ENCODE measurements at regions not wholly inside any gene's neighbourhood (a gene's known extent, or its start where the extent isn't known, plus 50 kb on each side); places are given as distances from the start of the nearest gene placed in this dataset.
A peak's percentile ranks its signal among the peaks of the same experiment; 100 is the strongest.
"Not testable (repeated sequence)": the region's sequence is repeated elsewhere in the genome, so short reads cannot be mapped to it uniquely, and the experiment has no call there.

DNA sequence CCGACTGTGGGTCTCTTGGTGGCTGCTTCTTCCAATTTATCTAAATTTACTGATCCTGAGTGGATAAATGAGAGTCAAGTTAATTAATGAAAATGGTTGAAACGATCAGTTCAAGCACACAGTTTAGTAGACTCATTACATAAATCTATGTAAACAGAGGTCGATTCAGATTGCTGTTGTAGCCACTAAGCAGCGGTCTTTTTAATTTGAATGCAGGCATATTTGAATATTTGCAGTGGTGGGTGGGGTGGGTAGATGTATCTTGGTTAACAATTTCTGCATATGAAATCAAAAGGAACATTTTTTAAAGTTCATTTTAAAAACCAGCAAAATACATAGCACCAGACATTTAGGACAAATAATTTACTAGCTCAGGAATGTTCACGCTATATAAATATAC, 325.9 kb downstream of the KLF12 start:
- DNase-seq (ENCODE audit: low read depth in 2 of 2), result no peak

GRCh38 chr13:73805326-73805958, 328.8 kb downstream of the KLF12 start:
- DNase-seq (ENCODE audit: low read depth in 2 of 2), result not testable (repeated sequence)

GRCh38 chr13:73803997-73804396, 330.2 kb downstream of the KLF12 start:
- no peak for DNase-seq (ENCODE audit: low read depth in 2 of 2)

GRCh38 chr13:73800011-73800410, 334.2 kb downstream of the KLF12 start:
- DNase-seq (ENCODE audit: low read depth in 2 of 2), result no peak

GRCh38 chr13:73794755-73795154, 339.4 kb downstream of the KLF12 start:
- DNase-seq (ENCODE audit: low read depth in 2 of 2), result no peak

DNA sequence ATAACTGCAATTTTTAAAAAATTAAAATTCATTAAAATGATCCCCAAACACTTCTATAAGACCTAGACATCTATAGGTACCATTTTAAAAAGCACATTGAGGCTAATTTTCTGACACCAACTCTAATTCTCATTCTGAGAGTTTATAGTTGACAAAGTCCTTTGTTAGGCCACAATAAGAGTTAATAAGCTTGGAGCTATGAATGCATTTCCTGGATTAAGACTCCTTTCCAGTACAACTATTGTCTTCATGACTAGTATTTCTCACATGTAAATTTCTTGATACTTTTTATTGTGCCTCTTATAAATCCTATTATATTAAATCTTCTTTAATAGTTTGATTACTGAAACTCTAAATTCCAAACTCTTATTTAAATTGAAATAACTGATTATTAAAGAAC, 340.8 kb downstream of the KLF12 start:
- no peak for DNase-seq (ENCODE audit: low read depth in 2 of 2)

DNA sequence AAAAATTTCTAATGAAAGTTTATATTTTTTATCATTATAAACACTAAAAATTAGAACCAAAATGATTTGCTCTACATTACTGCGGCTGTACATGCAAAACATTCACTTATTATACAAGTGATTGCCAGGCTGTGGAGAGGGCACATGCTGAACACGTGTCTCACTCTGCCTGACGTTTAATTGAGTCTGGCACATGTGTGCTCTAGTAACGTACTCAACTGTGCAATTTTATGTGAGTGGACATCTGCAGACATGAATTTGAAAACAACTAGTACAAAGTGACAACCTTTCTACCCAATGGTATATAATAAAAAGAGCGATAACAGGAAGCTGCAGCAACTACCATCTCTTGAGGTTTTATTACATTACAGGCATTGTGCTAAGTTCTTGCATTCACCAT, 341.4 kb downstream of the KLF12 start:
- no peak for DNase-seq (ENCODE audit: low read depth in 2 of 2)

GRCh38 chr13:73782450-73783449, 351.5 kb downstream of the KLF12 start:
- DNase-seq (ENCODE audit: low read depth in 2 of 2), result no peak

DNA sequence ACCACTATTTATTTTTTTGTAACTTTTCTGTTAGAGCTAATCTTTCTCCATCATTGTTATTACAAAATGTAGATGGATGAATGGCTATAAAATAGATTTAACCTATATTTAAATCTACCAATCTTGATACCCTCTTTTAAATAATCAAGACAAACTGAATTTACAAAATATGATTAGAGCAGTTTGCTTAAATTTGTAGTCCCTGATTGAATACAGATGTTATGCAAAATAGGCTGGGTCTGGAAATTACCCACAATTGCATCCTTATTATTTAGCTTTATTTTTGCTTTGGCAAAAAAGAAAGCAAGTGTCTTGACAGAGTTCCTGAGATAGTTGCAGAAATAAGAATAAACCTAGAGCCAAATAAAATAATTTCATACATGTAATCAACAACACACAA, 352.8 kb downstream of the KLF12 start:
- no peak for DNase-seq (ENCODE audit: low read depth in 2 of 2)

- no peak for DNase-seq (ENCODE audit: low read depth in 2 of 2)
Measured at GRCh38 chr13:73779881-73780280, 354.3 kb downstream of the KLF12 start.

- no peak for DNase-seq (ENCODE audit: low read depth in 2 of 2)
Measured at GRCh38 chr13:73778242-73778864, 355.9 kb downstream of the KLF12 start.

GRCh38 chr13:73777134-73777533, 357.1 kb downstream of the KLF12 start:
- DNase-seq (ENCODE audit: low read depth in 2 of 2), result no peak

- no peak for DNase-seq (ENCODE audit: low read depth in 2 of 2)
Measured at GRCh38 chr13:73776151-73776785, 357.9 kb downstream of the KLF12 start.

GRCh38 chr13:73773168-73773549, 361.0 kb downstream of the KLF12 start:
- DNase-seq (ENCODE audit: low read depth in 2 of 2), result no peak

GRCh38 chr13:73772449-73773167, 361.6 kb downstream of the KLF12 start:
- no peak for DNase-seq (ENCODE audit: low read depth in 2 of 2)

GRCh38 chr13:73767747-73768315, 366.4 kb downstream of the KLF12 start:
- no peak for DNase-seq (ENCODE audit: low read depth in 2 of 2)

DNA sequence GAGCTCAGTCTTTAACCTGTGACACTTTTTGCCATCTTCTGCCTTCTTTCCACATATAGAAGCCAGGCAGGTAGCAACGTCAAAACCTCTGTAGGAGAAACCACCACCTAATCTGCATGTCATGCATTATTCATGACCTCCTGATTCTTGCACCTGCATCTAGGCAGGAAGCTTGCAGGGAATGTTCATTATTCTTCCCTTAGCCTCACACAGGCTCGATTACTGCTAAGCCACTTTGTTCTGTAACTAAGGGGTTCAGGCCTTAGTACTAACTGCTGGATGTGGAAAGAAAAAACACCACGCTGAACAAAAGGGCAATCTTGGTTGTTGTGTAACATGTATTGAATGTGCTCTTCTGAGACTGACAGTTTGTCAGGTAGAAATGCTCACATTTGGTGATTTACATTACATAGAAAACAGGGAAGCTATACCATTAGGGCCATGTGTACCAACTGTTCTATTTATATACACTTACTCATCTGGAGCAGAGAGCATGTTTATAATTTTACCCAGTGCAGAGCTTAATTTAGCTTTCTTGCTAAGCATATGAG, 366.9 kb downstream of the KLF12 start:
- DNase-seq (ENCODE audit: low read depth in 2 of 2), result no peak

DNA sequence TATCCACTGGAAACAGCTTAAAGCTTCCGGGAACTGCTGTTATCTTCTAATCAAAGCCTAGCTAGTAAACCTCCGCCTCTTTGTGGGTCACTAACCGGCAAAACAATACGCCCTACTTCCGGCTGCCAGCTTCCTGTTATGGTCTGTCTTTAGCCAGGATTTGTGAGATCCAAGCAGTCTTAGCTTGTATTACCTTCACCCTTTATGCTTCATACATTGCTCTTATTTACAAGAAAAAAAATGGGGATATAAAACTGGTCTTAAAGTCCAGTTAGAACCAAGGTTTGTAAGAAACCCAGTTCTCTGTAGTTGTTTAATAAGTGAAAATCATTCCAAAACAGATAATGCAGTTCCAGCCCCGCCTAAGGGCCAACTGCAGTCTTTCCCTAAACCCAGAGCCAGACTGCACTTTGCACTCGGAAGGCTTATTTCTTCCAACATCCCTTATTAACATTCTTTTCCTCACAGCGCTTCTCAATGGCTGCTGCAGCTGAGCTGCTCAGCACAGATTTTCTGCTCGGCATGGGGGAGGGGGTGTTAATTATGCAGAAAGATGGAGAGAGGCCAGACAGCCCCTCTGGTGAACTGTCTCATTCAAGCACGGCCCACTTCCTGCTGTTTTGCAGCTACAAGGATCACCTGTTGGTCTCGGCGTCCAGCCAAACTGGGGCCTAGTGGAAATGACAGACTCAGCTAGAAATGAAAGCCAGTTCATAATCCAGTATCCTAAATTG, 368.4 kb downstream of the KLF12 start:
- peak; percentile 36 to 40 for DNase-seq (ENCODE audit: low read depth in 2 of 2)

DNA sequence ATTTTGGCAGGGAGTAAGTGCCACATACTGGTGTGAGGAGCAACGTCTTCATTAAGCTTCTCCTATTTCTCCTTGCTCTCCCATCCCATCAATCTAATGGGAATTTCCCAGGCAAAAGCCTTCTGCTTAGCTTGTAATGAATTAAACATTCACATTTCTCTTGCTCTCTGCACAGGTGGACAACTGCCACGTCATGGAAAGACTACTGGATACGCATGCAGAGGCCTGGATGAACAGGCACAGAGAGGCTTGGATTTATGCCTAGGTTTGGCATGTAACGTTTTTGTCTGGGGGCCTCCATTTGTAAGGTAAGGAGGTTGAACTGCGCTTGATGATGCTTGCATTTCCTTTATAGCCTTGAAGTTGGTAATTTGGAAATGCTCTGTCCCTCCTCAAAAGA, 374.8 kb downstream of the KLF12 start:
- DNase-seq (ENCODE audit: low read depth in 2 of 2), result no peak

Measured in activated CD8-positive, alpha-beta memory T cell treated with anti-CD3 and anti-CD28 coated beads for 4 hours (primary cell).